ENCODE measurements at regions not wholly inside any gene's neighbourhood (a gene's known extent, or its start where the extent isn't known, plus 50 kb on each side); places are given as distances from the start of the nearest gene placed in this dataset.

DNA sequence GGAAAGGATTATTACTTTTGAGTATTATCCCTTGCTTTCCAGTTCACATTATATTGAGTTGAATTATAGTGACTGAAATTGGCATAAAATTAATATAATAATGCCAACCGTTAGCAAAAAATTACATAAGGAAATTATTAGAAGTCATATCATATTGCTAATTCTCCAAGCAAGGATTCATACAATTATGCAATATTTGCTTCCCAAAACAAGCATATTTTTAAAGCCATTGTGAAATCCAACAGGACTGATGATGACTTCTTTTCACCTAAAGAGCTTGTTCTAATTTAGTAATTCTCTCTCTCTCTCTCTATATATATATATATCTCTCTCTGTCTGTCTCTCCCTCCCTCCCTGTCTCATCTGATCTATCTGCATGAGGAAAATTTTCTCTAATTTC lies 283.5 kb downstream of the DSEL start:
- DNase-seq: no peak

DNA sequence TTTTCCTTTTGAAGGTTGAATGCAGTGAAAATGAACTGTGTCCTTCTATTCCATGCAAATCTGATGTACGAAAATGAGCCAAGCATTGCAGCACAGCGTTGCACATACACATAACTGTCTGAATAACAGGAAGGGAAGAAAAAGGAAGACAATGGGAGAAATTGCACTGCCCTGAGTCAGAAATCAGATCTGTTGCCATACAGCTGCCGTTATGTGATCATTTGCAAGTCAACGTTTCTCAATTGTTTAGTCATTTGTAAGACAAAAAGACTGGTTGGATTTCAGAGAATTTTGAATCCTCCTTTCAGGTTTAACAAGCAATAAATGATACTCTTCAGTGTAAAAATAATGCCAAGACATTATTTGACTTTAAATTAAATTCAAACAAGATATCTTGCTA lies 284.1 kb downstream of the DSEL start:
- DNase-seq: no peak

DNA sequence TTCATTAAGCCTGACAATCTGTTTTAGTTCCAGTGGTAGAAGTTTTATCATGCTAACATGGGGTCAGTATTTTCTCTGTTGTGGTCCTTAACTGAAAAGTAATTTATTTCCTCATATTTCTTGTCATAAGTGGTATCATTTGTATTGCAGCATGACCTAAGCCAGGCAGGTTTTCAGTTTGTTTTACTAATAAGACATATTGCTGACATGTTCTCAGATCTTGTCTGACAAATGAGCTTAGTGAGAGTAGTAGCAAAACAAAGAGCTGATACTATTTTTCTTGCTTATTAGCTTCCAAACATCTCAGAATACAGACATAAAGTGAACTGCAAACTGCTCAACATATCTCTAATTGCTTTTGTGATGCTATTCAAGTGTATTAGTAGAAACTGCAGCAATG lies 293.6 kb downstream of the DSEL start:
- no peak for DNase-seq

DNA sequence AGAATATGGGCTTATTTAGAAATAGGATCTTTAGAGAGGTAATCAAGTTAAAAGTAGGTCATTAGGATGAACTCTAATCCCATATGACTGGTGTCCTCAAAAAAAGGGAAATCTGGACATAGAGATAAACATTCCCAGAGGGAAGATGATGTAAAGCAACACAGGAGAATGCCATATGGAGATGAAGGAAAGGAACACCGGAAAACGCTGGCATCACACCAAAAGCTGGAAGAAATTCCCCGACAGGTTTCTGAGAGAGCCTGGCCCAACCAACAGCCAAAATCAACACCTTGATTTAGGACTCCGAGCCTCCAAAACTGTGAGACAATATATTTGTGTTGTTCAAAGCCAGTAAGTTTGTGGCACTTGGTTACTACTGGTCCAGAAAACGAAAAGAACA lies 296.7 kb downstream of the DSEL start:
- DNase-seq: no peak

DNA sequence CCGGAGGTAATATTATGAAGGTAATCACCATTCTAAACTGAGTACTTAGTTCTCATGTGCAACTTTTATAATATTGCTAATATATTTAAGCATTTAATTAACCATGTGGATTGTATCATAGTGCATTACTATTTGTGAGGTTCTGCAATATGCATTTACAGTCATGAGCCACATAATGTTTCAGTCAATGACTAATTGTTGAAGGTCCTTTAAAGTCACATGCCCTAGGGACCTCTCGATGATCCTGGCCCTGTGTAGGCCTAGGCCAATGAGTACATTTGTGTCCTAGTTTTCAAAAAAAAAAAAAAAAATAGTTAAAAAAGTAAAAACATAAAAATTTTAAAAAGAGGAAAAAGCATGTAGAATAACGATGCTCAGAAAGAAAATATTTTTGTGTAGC lies 298.0 kb downstream of the DSEL start:
- DNase-seq: no peak

DNA sequence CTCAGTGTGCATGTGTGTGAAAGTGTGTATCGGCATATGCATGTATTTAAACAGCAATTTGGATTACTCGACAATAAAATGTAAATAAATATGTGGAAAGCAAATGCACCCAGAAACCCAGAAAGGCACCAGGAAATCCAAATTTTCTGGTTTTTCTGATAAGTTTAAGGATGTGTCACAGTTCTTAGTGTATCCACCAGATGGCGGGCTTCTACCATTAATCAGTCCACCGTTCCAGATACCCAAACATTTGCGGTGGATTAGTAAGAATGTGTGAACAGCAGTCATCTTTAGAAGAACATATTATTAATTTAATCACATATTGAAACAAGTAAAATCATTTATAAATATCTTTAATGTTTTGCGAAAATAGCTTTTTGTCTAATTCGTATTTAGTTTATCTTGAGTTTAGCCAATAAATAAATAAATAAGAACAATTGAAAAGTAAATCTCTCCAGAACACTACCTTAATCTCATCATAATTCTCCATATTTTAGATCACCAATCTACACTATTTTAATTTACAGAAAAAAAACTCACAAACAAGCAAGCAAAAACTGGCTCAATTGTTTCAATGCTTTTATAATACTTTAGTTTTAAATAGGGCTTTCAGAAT lies 298.9 kb downstream of the DSEL start:
- peak; percentile 59 to 73 (median 70) for DNase-seq

DNA sequence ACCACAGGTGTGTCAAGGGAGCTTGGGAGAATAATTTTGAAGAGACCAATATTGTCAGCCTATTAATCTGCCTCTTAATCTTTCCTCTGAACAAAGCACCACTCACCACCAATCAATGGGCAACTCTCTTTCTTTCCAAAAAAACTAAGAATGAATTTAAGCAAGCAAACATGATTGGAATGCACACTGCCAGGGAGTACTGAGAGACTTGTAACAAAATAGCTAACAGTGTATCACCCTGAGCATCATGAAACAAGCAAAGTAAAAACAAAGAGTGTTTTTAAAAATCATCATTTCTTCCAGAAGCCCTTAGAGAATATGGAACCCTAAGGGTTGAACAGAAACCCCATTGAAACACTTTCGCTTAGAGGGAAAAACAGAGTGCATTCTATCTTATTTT lies 299.7 kb downstream of the DSEL start:
- no peak for DNase-seq

DNA sequence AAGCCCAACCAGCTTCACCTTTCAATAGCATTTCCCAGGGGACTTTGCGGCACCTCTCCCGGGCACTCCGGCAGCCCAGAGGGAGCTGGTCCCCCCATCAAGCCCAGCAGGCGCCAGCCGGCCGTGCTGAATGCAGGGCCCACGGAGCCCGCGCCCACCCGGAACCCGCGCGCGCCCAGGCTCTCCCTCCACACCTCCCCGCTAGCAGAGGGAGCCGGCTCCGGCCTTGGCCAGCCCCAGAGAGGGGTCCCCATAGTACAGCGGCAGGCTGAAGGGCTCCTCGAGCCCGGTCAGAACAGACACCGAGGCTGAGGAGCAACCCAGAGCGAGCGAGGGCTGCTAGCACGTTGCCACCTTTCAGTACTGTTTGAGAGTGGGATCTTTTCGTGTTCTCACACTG lies 300.8 kb downstream of the DSEL start:
- no peak for DNase-seq

DNA sequence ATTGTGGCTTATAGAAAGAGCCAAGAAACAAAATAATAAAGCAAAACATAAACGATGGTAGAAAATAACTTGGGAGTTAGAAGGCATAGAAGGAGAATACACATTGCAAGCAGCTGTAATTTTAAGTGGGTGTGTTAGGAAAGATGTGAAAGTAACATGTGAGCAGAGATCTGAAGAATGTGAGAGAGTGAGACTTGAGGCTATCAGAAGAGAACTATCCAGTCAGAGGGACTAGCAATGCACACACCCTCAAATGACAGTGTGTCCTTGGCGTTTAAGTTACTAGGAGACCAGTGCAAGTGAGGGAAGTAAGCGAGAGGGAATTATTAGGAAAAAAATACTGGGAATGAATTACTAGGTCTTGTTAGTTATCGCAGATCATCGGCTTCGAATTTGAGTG lies 304.9 kb downstream of the DSEL start:
- no peak for DNase-seq

DNA sequence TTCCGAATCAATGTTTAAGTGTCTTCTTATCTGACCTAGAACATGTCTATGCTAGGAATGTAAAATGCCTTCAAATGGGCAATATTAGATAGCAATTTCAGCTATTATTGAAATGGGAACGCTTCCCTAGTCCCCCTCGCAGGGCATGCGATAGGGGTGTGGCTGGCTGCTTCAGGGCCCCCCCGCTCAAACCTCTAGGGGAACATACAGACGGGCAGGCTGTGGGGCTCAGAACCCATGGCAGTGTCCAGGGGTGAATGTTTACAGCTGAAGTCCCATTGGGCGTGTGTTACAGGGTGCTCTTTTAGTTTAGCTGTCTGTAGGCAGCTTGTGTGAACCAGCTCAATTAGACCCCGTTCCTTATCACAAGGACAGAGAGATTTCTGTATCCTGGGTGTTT lies 315.9 kb downstream of the DSEL start:
- DNase-seq: no peak

DNA sequence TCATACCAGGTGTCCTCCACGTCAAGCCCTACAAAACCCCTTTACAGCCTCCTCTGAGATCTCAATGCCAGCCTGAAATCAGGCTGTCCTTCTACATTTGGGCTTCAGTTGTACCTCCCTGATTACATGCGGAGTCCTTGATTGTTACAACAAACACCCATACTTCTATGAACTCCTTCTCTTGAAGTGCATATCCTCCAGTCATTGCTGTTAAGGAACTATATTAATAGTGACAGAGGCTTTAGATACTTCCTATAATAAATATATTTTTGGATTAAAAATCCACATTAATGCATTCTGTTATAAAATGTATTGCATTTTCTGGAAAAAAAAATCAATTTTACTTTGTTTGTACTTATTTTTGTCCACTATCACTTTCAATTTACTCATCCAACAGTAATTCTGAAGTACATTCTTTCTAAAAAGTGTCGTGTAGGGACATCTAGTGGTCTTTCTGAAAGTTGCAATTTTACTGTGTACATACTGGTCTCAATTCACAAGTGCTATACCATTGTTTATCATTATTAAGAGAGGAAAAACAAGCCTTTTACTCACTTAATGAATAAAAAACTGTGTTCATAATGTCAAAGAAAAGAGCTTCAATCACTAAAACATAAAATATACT lies 316.4 kb downstream of the DSEL start:
- DNase-seq: peak; percentile 46 to 71 (median 59)

DNA sequence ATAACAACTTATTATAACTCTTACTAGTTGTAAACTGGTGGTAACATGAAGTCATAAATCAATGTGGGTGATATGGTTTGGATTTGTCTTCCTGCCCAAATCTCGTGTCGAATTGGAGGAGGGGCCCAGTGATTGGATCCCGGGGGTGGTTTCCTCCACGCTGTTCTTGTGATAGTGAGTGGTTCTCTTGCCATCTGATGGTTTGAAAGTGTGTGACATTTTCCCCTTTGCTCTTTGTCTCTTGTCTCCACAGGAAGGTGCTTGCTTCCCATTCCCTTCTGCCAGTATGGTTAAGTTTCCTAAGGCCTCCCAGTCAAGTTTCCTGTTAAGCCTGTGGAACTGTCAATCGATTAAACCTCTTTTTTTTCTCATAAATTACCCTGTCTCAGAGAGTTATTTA lies 321.6 kb downstream of the DSEL start:
- no peak for DNase-seq

DNA sequence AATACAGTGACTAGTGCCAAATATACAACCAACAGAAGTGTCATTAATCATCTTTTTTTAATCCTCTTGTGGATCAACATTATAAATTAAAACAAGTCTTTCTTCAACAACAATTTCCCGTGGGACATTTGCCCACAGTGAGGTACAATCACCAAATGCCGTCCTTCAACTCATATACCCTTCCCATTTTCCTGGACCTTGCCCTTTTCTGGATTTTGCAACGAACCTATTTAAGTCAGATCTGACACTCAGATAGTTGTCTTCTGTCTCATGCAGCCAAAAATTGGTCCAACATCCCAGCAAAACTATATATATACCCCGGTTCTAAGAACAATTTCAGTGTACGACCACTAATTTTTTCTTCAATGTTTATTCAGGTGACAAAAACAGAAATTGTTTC lies 324.0 kb downstream of the DSEL start:
- no peak for DNase-seq

DNA sequence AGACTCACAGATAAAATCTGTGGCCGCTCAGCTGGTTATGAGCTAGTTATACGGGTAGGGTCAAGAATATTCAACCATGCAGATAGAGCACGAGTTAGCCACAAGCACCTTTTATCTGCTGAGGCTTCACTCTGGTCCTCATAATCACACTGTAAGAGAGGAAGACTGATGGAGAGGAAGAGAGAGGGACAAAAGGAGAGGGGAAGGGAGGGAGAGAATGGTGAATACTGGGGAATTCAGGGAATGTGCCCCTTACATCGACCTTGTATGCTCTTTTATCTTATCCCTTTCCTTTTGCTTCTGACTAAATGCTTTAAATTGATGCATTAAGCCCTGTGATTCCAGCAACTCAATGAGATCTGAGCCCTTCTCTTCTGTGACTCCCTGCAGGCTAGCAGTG lies 333.1 kb downstream of the DSEL start:
- no peak for DNase-seq

DNA sequence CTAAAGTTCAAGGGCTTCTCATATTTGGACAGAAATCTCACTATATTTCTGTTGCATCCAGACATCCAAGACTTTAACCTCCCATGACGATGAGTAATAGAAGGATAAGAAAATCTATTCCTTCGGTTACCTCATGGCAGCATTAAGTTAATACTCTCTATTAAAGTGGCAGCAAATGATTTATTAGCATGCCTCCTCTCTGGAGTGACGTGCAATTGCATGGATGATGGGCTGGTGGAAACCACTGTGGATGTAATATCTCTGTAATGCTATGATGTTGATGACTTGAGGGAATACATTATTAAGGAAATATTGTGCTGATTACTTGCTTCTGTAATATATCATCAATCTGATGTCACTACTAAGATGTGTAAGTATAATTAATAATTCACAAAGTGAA lies 336.8 kb downstream of the DSEL start:
- no peak for DNase-seq

DNA sequence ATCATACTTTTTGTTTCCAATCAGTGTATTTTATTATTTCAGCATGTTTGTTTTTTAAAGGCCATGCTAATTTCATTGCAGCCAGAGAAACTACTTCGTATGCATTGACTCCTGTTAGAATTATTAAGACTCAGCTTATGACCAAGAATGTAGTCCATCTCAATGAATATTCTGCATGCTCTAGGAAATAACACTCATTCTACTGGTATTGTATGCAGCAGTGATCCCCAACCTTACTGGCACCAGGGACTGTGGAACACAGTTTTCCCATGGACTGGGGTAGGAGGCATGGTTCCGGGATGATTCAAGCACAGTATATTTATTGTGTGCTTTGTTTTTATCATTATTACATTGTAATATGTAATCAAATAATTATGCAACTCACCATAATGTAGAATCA lies 356.9 kb downstream of the DSEL start:
- DNase-seq: no peak

DNA sequence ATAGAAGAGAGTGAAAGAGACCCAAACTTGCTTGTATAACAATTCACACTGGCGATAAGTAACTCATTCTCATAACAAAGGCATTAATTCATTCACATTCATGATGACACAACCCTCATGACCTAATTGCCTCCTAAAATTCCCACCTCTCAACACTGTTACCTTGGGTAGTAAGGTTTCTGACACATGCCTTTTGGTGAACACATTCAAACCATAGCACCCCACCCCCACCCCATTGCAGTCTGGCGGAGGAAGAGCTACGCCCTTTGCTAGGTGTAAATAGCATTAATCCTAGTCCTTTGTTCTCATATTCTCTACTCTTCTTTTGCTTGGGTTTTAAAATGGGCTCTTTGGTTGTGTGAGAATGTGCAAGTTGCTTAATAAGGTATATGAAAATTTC lies 361.5 kb downstream of the DSEL start:
- DNase-seq: no peak

DNA sequence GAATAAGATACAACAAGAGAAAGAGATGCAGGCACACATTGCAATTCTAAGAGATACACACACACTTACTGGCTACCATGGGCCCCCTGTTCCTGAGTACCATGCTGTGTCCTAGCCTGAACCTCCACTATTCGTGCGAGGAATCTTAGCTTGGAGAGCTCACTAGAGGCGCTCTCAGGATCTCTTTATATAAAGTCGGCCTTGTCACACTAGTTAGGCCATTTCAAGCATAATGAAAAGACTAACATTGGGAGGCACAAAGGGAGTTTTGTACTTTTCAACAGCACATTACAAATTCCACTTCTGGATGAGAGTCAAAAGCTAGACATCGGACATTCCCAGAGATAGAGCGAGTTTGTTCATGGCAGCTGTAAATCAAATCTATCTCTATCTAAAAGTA lies 365.2 kb downstream of the DSEL start:
- DNase-seq: peak in 1 of 3 donors; percentile 8

DNA sequence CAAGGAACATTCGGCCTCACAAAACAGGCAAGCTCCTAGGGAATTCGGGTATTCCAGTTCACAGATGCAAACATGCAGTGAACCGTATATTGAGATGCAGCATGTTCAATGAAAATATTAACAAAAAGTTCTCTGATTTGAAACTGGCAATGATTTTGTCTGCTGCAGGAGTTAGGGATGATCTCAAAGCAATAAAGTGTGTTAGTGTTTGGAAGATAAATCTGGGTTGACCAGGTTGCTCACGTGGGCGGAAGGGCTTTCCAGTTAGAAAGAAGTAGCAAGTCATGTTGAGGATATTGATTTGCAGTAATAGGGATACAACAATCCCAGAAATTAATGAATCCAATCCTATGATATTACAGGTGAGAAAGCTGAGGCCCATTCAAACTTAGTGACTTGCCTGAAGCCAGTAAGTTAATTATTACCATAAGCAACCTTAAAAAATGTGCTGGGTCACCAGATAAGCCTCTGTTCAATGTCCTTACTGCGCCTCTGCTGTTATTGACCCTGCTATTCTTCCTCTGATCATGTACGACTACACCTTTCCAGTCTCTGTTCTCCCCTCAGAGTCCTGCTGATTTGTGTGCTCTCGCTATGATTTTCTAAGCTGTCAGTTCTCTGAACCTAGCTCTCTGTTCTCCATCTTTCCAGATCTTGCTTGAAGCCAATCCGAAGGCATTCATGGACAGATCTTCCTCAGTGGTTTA lies 370.8 kb downstream of the DSEL start:
- DNase-seq: no peak

DNA sequence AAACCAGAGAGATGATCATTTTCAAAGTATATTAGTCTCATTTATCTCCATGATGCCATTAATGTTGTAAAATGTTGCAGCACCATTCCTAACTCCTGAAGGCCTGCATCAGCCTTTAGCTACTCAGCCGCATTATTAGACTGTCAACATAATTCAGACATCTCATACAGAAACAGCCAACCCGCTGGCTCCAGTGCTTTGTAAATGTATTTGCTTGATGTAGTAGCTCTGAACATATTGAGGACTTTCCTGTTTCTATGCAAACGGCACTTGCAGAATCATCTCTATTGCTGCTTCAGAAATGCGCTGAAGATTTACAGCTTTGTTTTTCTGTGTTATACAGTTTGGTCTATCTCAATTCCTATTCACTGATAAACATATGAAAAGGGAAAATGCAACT lies 372.2 kb downstream of the DSEL start:
- no peak for DNase-seq

DNA sequence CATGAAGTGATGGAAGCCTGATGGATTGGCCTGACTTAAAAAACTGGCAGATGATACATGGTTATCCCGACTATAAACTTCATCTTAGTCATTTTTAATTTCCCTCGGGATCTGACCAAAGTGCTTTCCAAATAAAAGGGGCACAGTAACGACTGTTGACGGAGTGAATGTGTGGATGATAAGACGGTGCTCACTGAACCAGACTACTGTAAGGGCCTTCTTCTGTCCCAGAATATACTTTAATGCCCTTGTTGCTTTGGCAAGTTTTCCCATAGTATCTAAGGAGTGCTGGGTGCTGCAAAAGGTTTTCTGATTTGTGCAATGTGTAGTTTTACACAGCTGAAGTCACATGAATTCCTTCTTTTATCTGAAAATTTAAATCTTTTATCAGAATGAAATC lies 373.5 kb downstream of the DSEL start:
- DNase-seq: no peak

DNA sequence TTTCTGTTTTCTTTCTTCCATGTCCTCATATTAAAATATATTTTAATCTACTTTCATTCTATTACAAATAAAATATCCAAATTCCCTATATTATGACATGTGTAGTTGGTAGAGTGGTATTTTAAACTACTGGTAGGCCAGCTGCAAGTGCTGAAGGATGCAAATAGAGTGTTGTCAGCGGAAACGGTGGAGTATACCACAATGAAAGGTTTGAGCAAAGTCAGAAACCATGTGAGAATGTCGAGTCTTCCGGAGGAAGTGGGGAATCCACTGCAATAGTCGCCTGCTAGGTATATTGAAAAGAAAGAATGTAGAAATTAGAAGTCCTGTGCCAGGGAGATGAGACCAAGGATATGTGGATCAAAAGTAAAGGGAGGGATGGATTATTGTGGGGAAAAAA lies 373.9 kb downstream of the DSEL start:
- DNase-seq: no peak

DNA sequence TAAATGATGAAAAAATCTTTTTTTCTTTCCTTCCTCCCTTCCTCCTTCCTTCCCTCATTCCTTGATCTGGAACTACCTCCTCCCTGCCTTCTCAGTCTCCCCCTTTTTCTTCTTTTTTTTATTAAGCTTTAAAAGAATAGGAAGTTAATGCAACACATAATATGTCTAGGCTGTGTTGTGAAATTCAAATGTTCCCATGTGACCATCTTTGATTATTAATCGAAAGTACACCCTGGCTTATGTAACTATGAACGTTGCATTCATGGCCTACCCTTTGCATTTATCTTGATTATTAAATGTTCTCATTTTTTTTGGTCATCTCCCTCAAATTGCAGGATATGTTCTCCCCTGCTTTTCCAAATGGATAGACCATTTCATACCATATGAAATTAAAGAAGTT lies 376.0 kb downstream of the DSEL start:
- DNase-seq: no peak

DNA sequence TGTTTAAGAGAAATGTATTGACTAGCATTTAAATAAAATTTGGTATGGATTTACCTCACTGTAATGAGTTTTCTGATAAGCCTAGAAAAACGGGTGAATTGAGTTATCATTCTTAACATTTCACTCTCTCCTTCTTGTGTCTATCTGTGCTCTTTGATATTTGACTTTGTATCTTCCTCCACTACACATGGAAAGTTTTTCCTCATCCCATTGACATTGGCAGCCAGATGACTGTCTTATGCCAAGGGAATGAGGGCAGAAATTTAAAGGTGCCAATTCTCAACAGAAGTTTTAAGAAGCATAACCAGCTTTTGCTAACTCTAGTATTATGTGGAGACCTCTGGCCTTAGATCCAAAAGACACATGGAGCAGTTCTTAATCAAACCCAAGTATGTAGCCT lies 376.6 kb downstream of the DSEL start:
- DNase-seq: no peak

Measured in muscle of back (tissue), 3 donors.